IPS-NIHi7 (cell line): ENCODE measurements at regions not wholly inside any gene's neighbourhood (a gene's known extent, or its start where the extent isn't known, plus 50 kb on each side); places are given as distances from the start of the nearest gene placed in this dataset.

Source experiments
- DNase-seq: peaks from one replicate; pipeline ENCODE4 v3.0.0; 2012; ENCODE audit warnings: mixed read lengths; ENCODE audit errors: extremely low spot score

- no peak for DNase-seq
These were observed 262.0 kb upstream of the KCNH8 start for GRCh38 chr3:18886331-18886730.

DNA sequence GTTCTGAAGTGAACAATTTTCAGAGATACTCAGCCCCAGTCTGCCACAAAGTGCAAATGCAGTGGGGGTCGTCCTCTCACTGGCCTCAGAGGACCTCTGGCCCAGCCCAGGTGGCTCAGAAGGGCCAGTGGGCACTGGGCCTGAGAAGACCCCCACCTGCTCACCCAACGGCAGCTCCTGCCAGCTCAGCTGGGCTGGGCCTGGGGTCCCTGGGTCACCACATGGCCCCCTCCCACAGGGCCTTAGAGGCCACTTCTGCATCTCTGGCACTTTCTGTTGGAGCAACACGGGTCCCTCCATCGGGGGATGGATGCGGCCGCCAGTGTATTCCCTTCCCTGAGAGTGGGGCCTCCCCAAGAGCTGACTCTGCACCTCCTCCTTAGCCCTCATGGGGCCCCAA is 262.7 kb upstream of the KCNH8 start:
- no peak for DNase-seq

DNA sequence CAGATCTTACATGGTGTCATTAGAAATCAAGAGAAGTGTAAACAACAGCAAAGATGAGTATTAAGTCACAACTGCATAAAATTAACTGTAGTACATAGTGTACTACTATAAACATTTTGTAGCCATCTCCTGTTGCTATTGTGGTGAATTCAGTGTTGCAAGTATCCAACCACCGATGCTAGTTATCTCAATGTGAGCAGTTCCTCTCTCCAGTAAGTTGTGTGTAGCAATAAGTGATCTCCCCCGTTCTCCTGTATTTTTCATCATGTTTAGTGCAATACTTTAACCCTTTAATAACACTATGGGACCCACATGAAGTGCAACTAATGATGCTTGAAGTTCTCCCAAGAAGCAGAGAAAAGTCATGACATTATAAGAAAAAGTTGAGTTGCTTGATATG is 264.7 kb upstream of the KCNH8 start:
- DNase-seq = no peak

- no peak for DNase-seq
These were observed 267.6 kb upstream of the KCNH8 start for GRCh38 chr3:18880691-18881090.

GRCh38 chr3:18872466-18872865 is 275.8 kb upstream of the KCNH8 start:
- DNase-seq = no peak

- DNase-seq = no peak
These were observed 277.7 kb upstream of the KCNH8 start for GRCh38 chr3:18870642-18871041.

GRCh38 chr3:18870074-18870640 is 278.2 kb upstream of the KCNH8 start:
- DNase-seq = no peak

DNA sequence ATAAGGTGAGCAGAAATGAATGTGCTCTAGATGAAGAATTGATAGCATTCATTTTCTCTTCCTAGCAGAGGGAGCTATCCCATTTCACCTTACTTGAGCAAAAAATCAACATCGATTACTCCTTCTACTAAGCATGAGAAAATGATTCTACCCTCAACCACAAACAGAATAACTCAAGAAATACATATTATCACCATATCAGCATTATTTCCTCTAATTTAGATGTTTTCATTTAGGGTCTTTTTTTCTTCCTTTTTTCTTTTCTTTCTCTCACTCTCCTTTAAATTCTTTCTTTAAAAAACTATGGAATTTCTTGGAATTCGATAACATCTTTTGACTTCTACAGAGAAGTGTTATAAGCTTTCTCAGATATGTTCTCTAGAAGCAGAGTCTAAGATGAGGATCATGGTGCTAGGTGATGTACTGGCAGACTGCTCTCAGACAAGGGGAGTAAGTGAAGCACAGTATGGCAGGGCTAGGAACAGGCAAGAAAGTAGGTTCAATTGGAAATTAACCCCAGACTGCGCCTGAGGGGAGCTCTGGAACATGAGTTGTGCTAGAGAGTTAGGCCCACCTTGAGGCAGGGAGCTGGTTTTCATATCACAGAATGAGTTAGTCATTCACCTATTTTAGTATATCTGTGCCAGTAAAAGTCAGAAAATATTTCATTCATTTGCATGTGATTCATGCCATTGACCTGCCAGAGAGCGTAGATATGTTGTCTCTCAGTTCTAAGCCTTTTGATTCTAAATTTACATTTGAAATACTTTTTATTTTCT is 279.2 kb upstream of the KCNH8 start:
- no peak for DNase-seq

GRCh38 chr3:18866899-18867298 is 281.4 kb upstream of the KCNH8 start:
- DNase-seq = no peak

- no peak for DNase-seq
These were observed 283.2 kb upstream of the KCNH8 start for GRCh38 chr3:18864933-18865731.

DNA sequence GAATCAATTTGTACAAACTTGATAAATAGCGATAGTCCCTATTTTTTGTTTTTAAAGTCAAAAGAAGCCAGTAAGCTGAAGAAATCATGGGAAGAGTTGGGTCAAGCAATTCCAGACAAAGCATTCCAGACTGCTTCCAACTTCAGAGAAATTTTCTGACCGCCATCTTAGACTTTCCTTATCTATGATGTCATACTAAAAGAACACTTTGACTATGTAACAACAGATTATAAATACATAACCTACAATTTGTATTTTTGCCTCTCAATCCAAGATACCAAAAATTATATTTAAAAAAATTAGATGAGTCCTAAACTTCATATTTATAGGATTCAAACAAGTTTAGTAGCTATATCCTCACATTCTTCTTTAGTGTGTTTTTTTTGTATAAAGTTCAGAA is 286.2 kb upstream of the KCNH8 start:
- no peak for DNase-seq

DNA sequence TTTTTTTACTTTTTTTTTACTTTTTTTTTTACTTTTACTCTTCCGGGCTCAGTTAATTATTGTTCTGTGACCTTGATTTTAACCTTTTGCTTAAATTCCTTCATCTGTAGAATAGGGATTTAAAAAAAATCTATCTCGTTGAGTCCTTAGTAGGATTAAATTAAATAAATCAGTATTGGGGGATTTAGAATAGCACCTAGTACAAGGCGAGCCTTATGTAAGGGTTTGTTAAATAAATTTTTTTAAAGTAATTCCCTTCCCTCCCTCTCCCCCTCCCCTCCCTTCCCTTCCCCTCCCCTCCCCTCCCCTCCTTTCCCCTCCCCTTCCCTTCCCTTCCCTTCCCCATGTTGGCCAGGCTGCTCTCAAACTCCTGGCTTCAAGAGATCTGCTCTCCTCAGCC is 287.2 kb upstream of the KCNH8 start:
- DNase-seq = no peak

- no peak for DNase-seq
These were observed 295.0 kb upstream of the KCNH8 start for GRCh38 chr3:18853269-18853668.

GRCh38 chr3:18847583-18848197 is 300.6 kb upstream of the KCNH8 start:
- DNase-seq = peak; percentile 26

GRCh38 chr3:18843983-18844382 is 304.3 kb upstream of the KCNH8 start:
- no peak for DNase-seq

DNA sequence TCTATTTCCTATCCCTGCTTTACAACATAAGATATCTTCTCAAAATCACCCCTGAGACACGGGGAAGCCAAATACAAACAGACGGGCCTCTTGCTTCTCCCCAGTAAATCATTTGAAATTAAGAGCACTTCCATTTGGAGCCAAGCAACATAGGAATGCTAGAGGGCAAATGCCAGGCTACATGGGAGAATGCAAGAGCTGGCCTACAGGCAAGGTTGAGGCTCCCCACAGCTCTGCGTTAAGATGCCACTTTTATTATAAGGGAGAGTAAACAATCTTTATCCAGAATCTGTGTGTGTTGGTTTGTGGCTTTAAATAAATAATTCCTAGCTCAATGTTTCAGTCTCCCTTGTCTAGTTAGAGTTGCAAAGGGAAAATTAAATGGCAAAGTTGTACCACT is 305.1 kb upstream of the KCNH8 start:
- DNase-seq = no peak

DNA sequence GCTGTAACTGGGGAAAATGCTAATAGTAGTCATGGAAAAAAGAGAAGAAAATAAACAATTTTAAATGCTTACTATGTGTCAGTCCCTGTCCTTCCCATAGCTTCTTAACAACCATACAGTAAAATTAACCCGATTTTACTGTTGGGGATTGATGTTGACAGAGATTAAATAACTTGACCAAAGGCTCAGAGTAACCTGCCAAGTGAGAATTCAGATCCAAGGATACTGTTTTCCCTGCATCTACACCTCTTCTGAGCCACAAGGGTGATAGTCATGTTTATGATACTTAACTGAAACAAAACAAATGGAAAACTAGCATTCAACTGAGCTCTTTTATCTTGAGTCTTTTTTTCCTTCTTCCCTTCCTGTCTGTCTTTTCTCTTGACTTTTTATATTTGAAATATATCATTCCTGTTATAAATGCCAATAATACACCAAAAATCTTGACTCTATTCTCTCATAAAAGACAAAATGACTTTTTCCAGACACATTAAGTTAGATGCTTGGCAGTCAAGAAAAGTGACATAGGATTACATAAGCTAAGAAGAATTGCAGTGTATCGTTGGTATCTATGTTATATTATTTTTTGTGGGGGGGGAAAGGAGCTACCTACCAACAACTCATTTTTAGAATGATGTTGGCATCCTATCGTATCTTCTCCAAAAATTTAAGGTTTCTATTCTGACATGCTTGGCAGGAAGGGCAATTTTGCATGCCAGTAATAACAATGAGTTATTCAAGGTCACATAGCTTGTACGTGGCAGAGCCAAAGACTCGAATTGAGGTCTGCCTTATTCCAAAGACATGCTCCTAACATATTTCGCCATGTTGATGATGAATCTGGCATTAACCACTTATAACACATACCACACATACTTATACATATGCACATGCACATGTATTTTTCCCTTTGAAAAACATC is 306.6 kb upstream of the KCNH8 start:
- DNase-seq = no peak

- DNase-seq = no peak
These were observed 307.7 kb upstream of the KCNH8 start for GRCh38 chr3:18840535-18841137.

GRCh38 chr3:18838758-18839157 is 309.6 kb upstream of the KCNH8 start:
- DNase-seq = no peak

- DNase-seq = no peak
These were observed 311.1 kb upstream of the KCNH8 start for GRCh38 chr3:18837137-18837755.
